ENCODE measurements at regions not wholly inside any gene's neighbourhood (a gene's known extent, or its start where the extent isn't known, plus 50 kb on each side); places are given as distances from the start of the nearest gene placed in this dataset.

DNA sequence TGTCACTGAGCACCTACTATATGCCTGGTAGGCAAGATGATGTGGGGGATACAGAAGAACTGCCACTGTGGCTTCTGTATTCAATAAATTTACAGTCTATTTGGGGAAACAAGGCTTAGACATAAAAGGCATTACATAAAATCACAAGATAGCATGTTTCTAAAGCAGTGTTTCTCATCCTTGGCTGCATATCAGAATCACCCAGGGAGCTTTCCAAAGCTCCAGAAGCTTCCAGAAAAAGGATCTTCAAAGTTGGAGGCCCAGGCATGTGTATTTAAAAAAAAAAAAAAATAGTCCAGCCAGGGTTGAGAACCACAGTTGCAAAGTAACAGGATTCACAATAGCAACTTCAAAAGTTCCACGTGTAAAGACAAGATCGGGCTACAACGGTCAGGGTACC is 112.4 kb upstream of the SPACA1 start:
- Histone ChIP-seq H3K18ac (ENCODE audit: low read length) (no peak overlapping the region), H3K14ac (ENCODE audit: low read length) (no peak overlapping the region), H4K91ac (ENCODE audit: low read depth, low read length, poor library complexity) (no peak overlapping the region), H2AFZ (ENCODE audit: low read length) (no peak overlapping the region), H3K4me2 (ENCODE audit: insufficient read depth, low read length, poor library complexity, severe bottlenecking) (no peak overlapping the region), H3K79me1 (ENCODE audit: low read depth, low read length) (no peaks in the 10 kb centered on the region), H2BK5ac (ENCODE audit: low read length) (no peak overlapping the region), H3K27me3 (ENCODE audit: control insufficient read depth in 3 of 3, insufficient read depth in 3 of 3, low read depth in 1 of 3, low read length in 3 of 3) (no peaks in the 10 kb centered on the region), H3K27ac (replicated peaks; ENCODE audit: low read length) (no peak overlapping the region), H3K36me3 (replicated peaks in 1 of 2; ENCODE audit: control insufficient read depth in 2 of 2, insufficient read depth in 2 of 2, low read length in 2 of 2) (no peaks in the 10 kb centered on the region), H2BK120ac (ENCODE audit: low read depth, low read length) (no peak overlapping the region), H2AK5ac (ENCODE audit: low read depth, low read length) (no peak overlapping the region), H2BK12ac (ENCODE audit: low read length) (no peak overlapping the region), H3K23ac (ENCODE audit: low read depth, low read length, poor library complexity) (no peak overlapping the region), H3K4ac (ENCODE audit: low read length) (no peak overlapping the region), H3K4me3 (ENCODE audit: low read length in 2 of 2) (no peak overlapping the region), H3K9ac (ENCODE audit: low read depth, low read length, poor library complexity) (no peak overlapping the region), H4K8ac (ENCODE audit: low read depth, low read length) (no peak overlapping the region), H3K9me3 (replicated peaks in 1 of 2; ENCODE audit: control insufficient read depth in 2 of 2, insufficient read depth in 1 of 2, low read depth in 1 of 2, low read length in 2 of 2) (no peaks in the 10 kb centered on the region), H2BK15ac (ENCODE audit: low read length) (no peak overlapping the region), H3K4me1 (ENCODE audit: control insufficient read depth in 2 of 2, insufficient read depth in 1 of 2, low read depth in 1 of 2, low read length in 2 of 2) (peaks cover 0 to 3% of the 10 kb centered on the region in 2 donors)
- DNase-seq (ENCODE audit: low spot score), result no peak
- no CpG with 5 or more reads among the region's 3 CpGs for WGBS, 2 donors (ENCODE audit: extremely low coverage in 2 of 2, insufficient read length in 2 of 2, insufficient replicate concordance in 1 of 2)

DNA sequence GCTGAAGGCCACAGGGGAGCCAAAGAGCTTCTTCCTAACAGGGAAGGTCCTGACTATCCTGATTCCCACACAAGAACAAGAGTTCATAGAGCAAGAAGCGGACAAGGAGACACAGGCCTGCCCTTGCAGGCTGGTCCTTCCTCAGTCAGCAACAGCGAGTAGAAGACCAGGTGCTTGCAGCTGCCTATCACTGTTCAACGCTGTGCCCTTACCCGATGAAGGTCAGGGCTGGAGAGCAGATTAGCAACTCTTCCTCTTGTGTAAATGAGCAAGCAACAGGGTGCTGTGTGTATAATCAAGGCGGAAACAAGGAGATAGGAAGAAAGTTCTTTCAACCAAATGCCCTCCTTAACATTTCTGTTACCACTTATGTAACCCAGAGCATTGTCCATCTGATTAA is 115.3 kb upstream of the SPACA1 start:
- Histone ChIP-seq H3K9me3 (replicated peaks in 1 of 2; ENCODE audit: control insufficient read depth in 2 of 2, insufficient read depth in 1 of 2, low read depth in 1 of 2, low read length in 2 of 2) (no peaks in the 10 kb centered on the region), H3K23ac (ENCODE audit: low read depth, low read length, poor library complexity) (no peak overlapping the region), H3K18ac (ENCODE audit: low read length) (peak overlapping the region; percentile 20), H3K4ac (ENCODE audit: low read length) (no peak overlapping the region), H3K79me1 (ENCODE audit: low read depth, low read length) (no peaks in the 10 kb centered on the region), H4K8ac (ENCODE audit: low read depth, low read length) (no peak overlapping the region), H2BK120ac (ENCODE audit: low read depth, low read length) (no peak overlapping the region), H3K14ac (ENCODE audit: low read length) (no peak overlapping the region), H2AFZ (ENCODE audit: low read length) (peak overlapping the region; percentile 60), H3K27ac (replicated peaks; ENCODE audit: low read length) (no peak overlapping the region), H2BK12ac (ENCODE audit: low read length) (no peak overlapping the region), H3K9ac (ENCODE audit: low read depth, low read length, poor library complexity) (no peak overlapping the region), H3K4me1 (ENCODE audit: control insufficient read depth in 2 of 2, insufficient read depth in 1 of 2, low read depth in 1 of 2, low read length in 2 of 2) (peaks cover 2% of the 10 kb centered on the region in 2 donors), H3K27me3 (ENCODE audit: control insufficient read depth in 3 of 3, insufficient read depth in 3 of 3, low read depth in 1 of 3, low read length in 3 of 3) (no peaks in the 10 kb centered on the region), H2AK5ac (ENCODE audit: low read depth, low read length) (no peak overlapping the region), H2BK5ac (ENCODE audit: low read length) (no peak overlapping the region), H2BK15ac (ENCODE audit: low read length) (no peak overlapping the region), H3K4me2 (ENCODE audit: insufficient read depth, low read length, poor library complexity, severe bottlenecking) (no peak overlapping the region), H3K36me3 (replicated peaks in 1 of 2; ENCODE audit: control insufficient read depth in 2 of 2, insufficient read depth in 2 of 2, low read length in 2 of 2) (no peaks in the 10 kb centered on the region), H4K91ac (ENCODE audit: low read depth, low read length, poor library complexity) (no peak overlapping the region), H3K4me3 (ENCODE audit: low read length in 2 of 2) (no peak overlapping the region)
- DNase-seq (ENCODE audit: low spot score), result no peak
- WGBS, 2 donors (ENCODE audit: extremely low coverage in 2 of 2, insufficient read length in 2 of 2, insufficient replicate concordance in 1 of 2), result no CpG with 5 or more reads among the region's 5 CpGs

GRCh38 chr6:87929843-87930288 is 117.8 kb upstream of the SPACA1 start:
- Histone ChIP-seq H3K4ac (ENCODE audit: low read length) (no peak overlapping the region), H3K27ac (replicated peaks; ENCODE audit: low read length) (no peak overlapping the region), H2AFZ (ENCODE audit: low read length) (peak overlapping the region; percentile 79), H4K8ac (ENCODE audit: low read depth, low read length) (no peak overlapping the region), H2AK5ac (ENCODE audit: low read depth, low read length) (no peak overlapping the region), H3K4me3 (ENCODE audit: low read length in 2 of 2) (no peak overlapping the region), H3K4me2 (ENCODE audit: insufficient read depth, low read length, poor library complexity, severe bottlenecking) (no peak overlapping the region), H3K23ac (ENCODE audit: low read depth, low read length, poor library complexity) (no peak overlapping the region), H2BK12ac (ENCODE audit: low read length) (no peak overlapping the region), H3K9me3 (replicated peaks in 1 of 2; ENCODE audit: control insufficient read depth in 2 of 2, insufficient read depth in 1 of 2, low read depth in 1 of 2, low read length in 2 of 2) (no peaks in the 10 kb centered on the region), H3K79me1 (ENCODE audit: low read depth, low read length) (no peaks in the 10 kb centered on the region), H3K27me3 (ENCODE audit: control insufficient read depth in 3 of 3, insufficient read depth in 3 of 3, low read depth in 1 of 3, low read length in 3 of 3) (no peaks in the 10 kb centered on the region), H2BK5ac (ENCODE audit: low read length) (no peak overlapping the region), H3K18ac (ENCODE audit: low read length) (no peak overlapping the region), H3K4me1 (ENCODE audit: control insufficient read depth in 2 of 2, insufficient read depth in 1 of 2, low read depth in 1 of 2, low read length in 2 of 2) (peaks cover 2% of the 10 kb centered on the region in 2 donors), H2BK15ac (ENCODE audit: low read length) (no peak overlapping the region), H4K91ac (ENCODE audit: low read depth, low read length, poor library complexity) (no peak overlapping the region), H3K14ac (ENCODE audit: low read length) (no peak overlapping the region), H2BK120ac (ENCODE audit: low read depth, low read length) (no peak overlapping the region), H3K9ac (ENCODE audit: low read depth, low read length, poor library complexity) (no peak overlapping the region), H3K36me3 (replicated peaks in 1 of 2; ENCODE audit: control insufficient read depth in 2 of 2, insufficient read depth in 2 of 2, low read length in 2 of 2) (no peaks in the 10 kb centered on the region)
- DNase-seq (ENCODE audit: low spot score), result peak; percentile 77
- no CpG with 5 or more reads among the region's 6 CpGs for WGBS, 2 donors (ENCODE audit: extremely low coverage in 2 of 2, insufficient read length in 2 of 2, insufficient replicate concordance in 1 of 2)

DNA sequence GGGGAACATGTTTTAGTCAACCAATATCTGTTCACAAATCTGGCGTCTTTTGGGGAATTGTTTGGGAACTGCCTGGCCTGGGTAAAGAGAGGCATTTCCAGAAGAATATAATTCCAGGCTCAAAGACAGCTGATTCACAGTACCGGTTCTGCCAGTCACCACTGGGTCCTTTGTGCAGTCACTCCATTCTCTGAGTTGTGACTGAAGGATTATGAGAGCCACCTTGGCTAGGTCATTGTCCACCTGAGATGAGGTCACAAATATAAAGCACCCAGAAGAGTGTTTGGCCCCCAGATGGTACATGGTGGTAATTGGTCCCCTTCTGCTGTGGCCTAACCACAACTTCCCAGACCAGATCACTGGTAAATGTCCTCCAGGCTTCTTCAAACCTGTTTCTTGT is 121.0 kb upstream of the SPACA1 start:
- no peak overlapping the region for H2BK120ac ChIP-seq (ENCODE audit: low read depth, low read length)
- no peak for DNase-seq (ENCODE audit: low spot score)
- no peak overlapping the region for H3K4me3 ChIP-seq (ENCODE audit: low read length in 2 of 2)
- WGBS, 2 donors (ENCODE audit: extremely low coverage in 2 of 2, insufficient read length in 2 of 2, insufficient replicate concordance in 1 of 2), result no CpG with 5 or more reads among the region's 2 CpGs
- no peak overlapping the region for H2AFZ ChIP-seq (ENCODE audit: low read length)
- no peak overlapping the region for H2BK5ac ChIP-seq (ENCODE audit: low read length)
- no peak overlapping the region for H3K4ac ChIP-seq (ENCODE audit: low read length)
- no peak overlapping the region for H4K8ac ChIP-seq (ENCODE audit: low read depth, low read length)
- H3K18ac ChIP-seq (ENCODE audit: low read length), result no peak overlapping the region
- H3K23ac ChIP-seq (ENCODE audit: low read depth, low read length, poor library complexity), result no peak overlapping the region
- no peaks in the 10 kb centered on the region for H3K9me3 ChIP-seq (replicated peaks in 1 of 2; ENCODE audit: control insufficient read depth in 2 of 2, insufficient read depth in 1 of 2, low read depth in 1 of 2, low read length in 2 of 2)
- H3K36me3 ChIP-seq (replicated peaks in 1 of 2; ENCODE audit: control insufficient read depth in 2 of 2, insufficient read depth in 2 of 2, low read length in 2 of 2), result no peaks in the 10 kb centered on the region
- H3K14ac ChIP-seq (ENCODE audit: low read length), result no peak overlapping the region
- H3K4me2 ChIP-seq (ENCODE audit: insufficient read depth, low read length, poor library complexity, severe bottlenecking), result no peak overlapping the region
- H2BK15ac ChIP-seq (ENCODE audit: low read length), result no peak overlapping the region
- H4K91ac ChIP-seq (ENCODE audit: low read depth, low read length, poor library complexity), result no peak overlapping the region
- H2BK12ac ChIP-seq (ENCODE audit: low read length), result no peak overlapping the region
- H3K27ac ChIP-seq (replicated peaks; ENCODE audit: low read length), result no peak overlapping the region
- H3K4me1 ChIP-seq (ENCODE audit: control insufficient read depth in 2 of 2, insufficient read depth in 1 of 2, low read depth in 1 of 2, low read length in 2 of 2), result peaks cover 2 to 4% of the 10 kb centered on the region in 2 donors
- H3K27me3 ChIP-seq (ENCODE audit: control insufficient read depth in 3 of 3, insufficient read depth in 3 of 3, low read depth in 1 of 3, low read length in 3 of 3), result no peaks in the 10 kb centered on the region
- H2AK5ac ChIP-seq (ENCODE audit: low read depth, low read length), result no peak overlapping the region
- H3K79me1 ChIP-seq (ENCODE audit: low read depth, low read length), result no peaks in the 10 kb centered on the region
- no peak overlapping the region for H3K9ac ChIP-seq (ENCODE audit: low read depth, low read length, poor library complexity)

All from neuronal stem cell (in vitro differentiated cells).